ENCODE measurements at regions not wholly inside any gene's neighbourhood (a gene's known extent, or its start where the extent isn't known, plus 50 kb on each side); places are given as distances from the start of the nearest gene placed in this dataset.
A peak's percentile ranks its signal among the peaks of the same experiment; 100 is the strongest.

- no peak for TF ChIP-seq POLR2A (IDR thresholded peaks at IDR 0.05)
- no peak for TF ChIP-seq CTCF (IDR thresholded peaks at IDR 0.05)
- H3K4me1 ChIP-seq = peaks cover 0 to 3% (median 0%) of the 10 kb centered on the region in 12 donors
- 87 to 94% (median 88%) methylated on average over 26 to 37 of the region's 37 CpGs for WGBS, 4 donors
- H3K27ac ChIP-seq = no peak overlapping the region
- no peaks in the 10 kb centered on the region for H3K9me3 ChIP-seq
- H3K36me3 ChIP-seq = no peaks in the 10 kb centered on the region
- intact Hi-C loops (cut with DNase I) = no loop called here
- DNase-seq (peak in 1 of 5 donors; percentile 14), ATAC-seq (no peak)
- H3K27me3 ChIP-seq = no peaks in the 10 kb centered on the region
- no peak overlapping the region for H3K4me3 ChIP-seq
These were observed 223.7 kb downstream of the ACKR3 start for GRCh38 chr2:236793023-236794011.

GRCh38 chr2:236794176-236794957 lies 224.7 kb downstream of the ACKR3 start:
- no peak for ATAC-seq
- no peak for TF ChIP-seq CTCF (IDR thresholded peaks at IDR 0.05)
- no peak for TF ChIP-seq POLR2A (IDR thresholded peaks at IDR 0.05)
- H3K36me3 ChIP-seq = no peaks in the 10 kb centered on the region

GRCh38 chr2:236795169-236795860 lies 225.7 kb downstream of the ACKR3 start:
- intact Hi-C loops (cut with DNase I) = no loop called here
- Histone ChIP-seq H3K36me3 (no peaks in the 10 kb centered on the region), H3K4me3 (no peak overlapping the region), H3K4me1 (no peaks in the 10 kb centered on the region), H3K27ac (no peak overlapping the region), H3K9me3 (no peaks in the 10 kb centered on the region), H3K27me3 (no peaks in the 10 kb centered on the region)
- DNase-seq = no peak
- 83 to 88% (median 85%) methylated on average over 11 of the region's 11 CpGs for whole genome bisulfite sequencing, 4 donors
- ATAC-seq = no peak
- TF ChIP-seq POLR2A (IDR thresholded peaks at IDR 0.05) (no peak), CTCF (IDR thresholded peaks at IDR 0.05) (no peak)

More at GRCh38 chr2:236794176-236794957, 224.7 kb downstream of the ACKR3 start:
- DNase-seq = peak in 1 of 5 donors; percentile 16
- H3K9me3 ChIP-seq = no peaks in the 10 kb centered on the region
- no peak overlapping the region for H3K27ac ChIP-seq
- no peaks in the 10 kb centered on the region for H3K27me3 ChIP-seq
- 75 to 85% (median 77%) methylated on average over 14 of the region's 14 CpGs for WGBS, 4 donors
- no peak overlapping the region for H3K4me3 ChIP-seq
- no peaks in the 10 kb centered on the region for H3K4me1 ChIP-seq
- intact Hi-C loops (cut with DNase I) = no loop called here
